Peyer's patch (tissue), 4 donors: ENCODE measurements at regions not wholly inside any gene's neighbourhood (a gene's known extent, or its start where the extent isn't known, plus 50 kb on each side); places are given as distances from the start of the nearest gene placed in this dataset.
A peak's percentile ranks its signal among the peaks of the same experiment; 100 is the strongest.

Experiments
- DNase-seq, 3 donors: peaks; one replicate each; pipeline ENCODE4 v3.0.0-alpha.2; 2017 to 2019
- H3K27ac ChIP-seq, 4 donors: fragments of 200-600 bp; sonication (generic); one replicate each; pipeline ENCODE4 v1.5.1; 2016 to 2019
- H3K27me3 ChIP-seq, 2 donors: fragments of 200-600 bp; sonication (generic); one replicate each; pipeline ENCODE4 v1.5.1; 2019
- H3K36me3 ChIP-seq, 3 donors: fragments of 200-600 bp; sonication (generic); one replicate each; pipeline ENCODE4 v1.5.1; 2016 to 2019
- H3K4me1 ChIP-seq, 4 donors: fragments of 200-600 bp; sonication (generic); one replicate each; pipeline ENCODE4 v1.5.1; 2016 to 2019
- H3K4me3 ChIP-seq, 4 donors: fragments of 200-600 bp; sonication (generic); 1 replicate in 3 of 4; 2 replicates in 1 of 4; pipeline ENCODE4 v1.5.1; 2016 to 2019; ENCODE audit warnings: mild to moderate bottlenecking in 1 of 4
- H3K9me3 ChIP-seq, 4 donors: fragments of 200-600 bp; sonication (generic); one replicate each; pipeline ENCODE4 v1.5.1; 2016 to 2019; ENCODE audit warnings: mild to moderate bottlenecking in 1 of 4
- POLR2A ChIP-seq, 2 donors: fragments of 450-650 bp; IDR thresholded peaks; one replicate each; pipeline ENCODE4 v1.5.1; 2017; ENCODE audit warnings: antibody characterized with exemption in 2 of 2, mild to moderate bottlenecking in 2 of 2, moderate library complexity in 2 of 2
- TF ChIP-seq, protein P1 (sequence below), 6 experiments: fragments of 450-650 bp in 4 of 6; fragments of 200-600 bp in 2 of 6; sonication (generic) in 1 of 6; IDR thresholded peaks; one replicate each; pipeline ENCODE4 v1.5.1; 2017 to 2019; ENCODE audit warnings: antibody characterized with exemption in 6 of 6, mild to moderate bottlenecking in 3 of 6, moderate library complexity in 1 of 6

DNA sequence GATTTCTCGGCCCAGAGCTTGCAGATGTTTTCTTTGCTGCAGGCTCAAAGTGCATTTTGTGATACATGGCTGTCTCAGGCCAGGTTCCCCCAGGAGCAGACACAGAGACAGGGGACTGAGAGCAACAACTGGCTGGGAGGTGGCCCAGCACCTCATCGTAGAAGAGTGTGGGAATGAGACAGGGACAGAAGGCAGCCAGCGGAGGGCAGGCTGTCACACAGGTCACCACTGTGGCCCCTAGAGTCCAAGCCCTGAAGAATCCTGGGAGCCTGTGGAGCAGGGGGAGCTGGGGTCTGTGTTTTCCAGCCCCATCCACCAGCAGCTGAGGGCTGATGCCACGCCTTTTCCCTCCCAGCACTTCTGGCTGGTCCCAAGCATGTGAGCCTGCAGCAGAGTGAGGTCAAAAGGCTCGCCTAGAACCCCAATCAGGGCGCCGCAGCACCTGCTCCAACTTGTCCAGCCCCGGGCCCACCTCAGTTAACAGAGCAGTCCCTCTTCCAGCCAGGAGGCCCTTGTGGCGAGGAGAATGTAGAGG, 723.8 kb downstream of the UQCRFS1 start:
- TF ChIP-seq, protein P1, sequence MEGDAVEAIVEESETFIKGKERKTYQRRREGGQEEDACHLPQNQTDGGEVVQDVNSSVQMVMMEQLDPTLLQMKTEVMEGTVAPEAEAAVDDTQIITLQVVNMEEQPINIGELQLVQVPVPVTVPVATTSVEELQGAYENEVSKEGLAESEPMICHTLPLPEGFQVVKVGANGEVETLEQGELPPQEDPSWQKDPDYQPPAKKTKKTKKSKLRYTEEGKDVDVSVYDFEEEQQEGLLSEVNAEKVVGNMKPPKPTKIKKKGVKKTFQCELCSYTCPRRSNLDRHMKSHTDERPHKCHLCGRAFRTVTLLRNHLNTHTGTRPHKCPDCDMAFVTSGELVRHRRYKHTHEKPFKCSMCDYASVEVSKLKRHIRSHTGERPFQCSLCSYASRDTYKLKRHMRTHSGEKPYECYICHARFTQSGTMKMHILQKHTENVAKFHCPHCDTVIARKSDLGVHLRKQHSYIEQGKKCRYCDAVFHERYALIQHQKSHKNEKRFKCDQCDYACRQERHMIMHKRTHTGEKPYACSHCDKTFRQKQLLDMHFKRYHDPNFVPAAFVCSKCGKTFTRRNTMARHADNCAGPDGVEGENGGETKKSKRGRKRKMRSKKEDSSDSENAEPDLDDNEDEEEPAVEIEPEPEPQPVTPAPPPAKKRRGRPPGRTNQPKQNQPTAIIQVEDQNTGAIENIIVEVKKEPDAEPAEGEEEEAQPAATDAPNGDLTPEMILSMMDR (IDR thresholded peaks at IDR 0.05), result no peak
- TF ChIP-seq POLR2A (IDR thresholded peaks at IDR 0.05), result no peak
- Histone ChIP-seq H3K9me3 (no peaks in the 10 kb centered on the region), H3K36me3 (no peaks in the 10 kb centered on the region), H3K27me3 (no peaks in the 10 kb centered on the region), H3K4me1 (no peaks in the 10 kb centered on the region), H3K4me3 (no peak overlapping the region), H3K27ac (no peak overlapping the region)
- no peak for DNase-seq

DNA sequence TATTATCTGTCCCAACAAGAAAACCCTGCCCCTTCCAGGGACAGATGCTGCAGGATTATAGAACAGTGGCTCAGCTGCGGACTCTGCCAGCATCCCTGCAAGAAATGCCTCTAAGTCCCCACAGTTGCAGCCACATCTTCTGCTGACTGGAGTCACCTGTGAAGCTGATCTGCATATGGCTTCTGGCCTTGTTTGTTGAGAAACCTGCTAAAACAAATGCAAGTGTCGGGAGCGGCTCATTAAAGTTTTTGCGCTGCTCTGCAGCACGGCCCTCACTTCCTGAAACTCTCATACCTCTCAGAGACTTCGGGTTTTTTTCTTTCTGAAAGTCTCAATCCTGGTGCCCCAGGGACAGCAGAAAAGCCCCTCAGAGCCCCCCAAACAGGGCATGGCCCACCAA, 725.0 kb downstream of the UQCRFS1 start:
- TF ChIP-seq, protein P1 (IDR thresholded peaks at IDR 0.05), result no peak
- no peak for TF ChIP-seq POLR2A (IDR thresholded peaks at IDR 0.05)
- H3K4me3 ChIP-seq, result no peak overlapping the region
- H3K9me3 ChIP-seq, result no peaks in the 10 kb centered on the region
- H3K27ac ChIP-seq, result no peak overlapping the region
- no peaks in the 10 kb centered on the region for H3K27me3 ChIP-seq
- no peak for DNase-seq
- H3K4me1 ChIP-seq, result no peaks in the 10 kb centered on the region
- H3K36me3 ChIP-seq, result no peaks in the 10 kb centered on the region

DNA sequence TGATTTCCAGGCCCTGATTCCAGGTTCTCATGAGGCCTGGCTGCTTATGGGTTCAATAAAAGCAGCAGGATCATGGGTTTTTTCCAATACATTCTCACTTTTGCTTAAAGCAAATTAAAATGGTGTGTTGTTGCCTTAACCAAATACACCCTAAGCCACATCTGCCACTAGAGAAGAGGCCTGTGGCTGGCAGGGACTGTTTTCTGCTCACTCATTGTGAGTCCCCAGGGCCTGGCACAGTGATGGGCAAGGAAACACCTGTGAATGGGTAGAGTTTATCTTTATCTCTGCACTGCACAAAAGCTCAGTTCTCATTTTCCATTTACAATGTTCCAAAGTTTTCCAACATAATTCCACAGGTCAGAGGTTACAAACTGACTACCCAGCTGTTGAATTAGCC, 726.0 kb downstream of the UQCRFS1 start:
- TF ChIP-seq, protein P1 (IDR thresholded peaks at IDR 0.05), result no peak
- no peak for TF ChIP-seq POLR2A (IDR thresholded peaks at IDR 0.05)
- Histone ChIP-seq H3K9me3 (no peaks in the 10 kb centered on the region), H3K36me3 (no peaks in the 10 kb centered on the region), H3K27ac (no peak overlapping the region), H3K27me3 (no peaks in the 10 kb centered on the region), H3K4me3 (no peak overlapping the region), H3K4me1 (no peaks in the 10 kb centered on the region)
- DNase-seq, result no peak

DNA sequence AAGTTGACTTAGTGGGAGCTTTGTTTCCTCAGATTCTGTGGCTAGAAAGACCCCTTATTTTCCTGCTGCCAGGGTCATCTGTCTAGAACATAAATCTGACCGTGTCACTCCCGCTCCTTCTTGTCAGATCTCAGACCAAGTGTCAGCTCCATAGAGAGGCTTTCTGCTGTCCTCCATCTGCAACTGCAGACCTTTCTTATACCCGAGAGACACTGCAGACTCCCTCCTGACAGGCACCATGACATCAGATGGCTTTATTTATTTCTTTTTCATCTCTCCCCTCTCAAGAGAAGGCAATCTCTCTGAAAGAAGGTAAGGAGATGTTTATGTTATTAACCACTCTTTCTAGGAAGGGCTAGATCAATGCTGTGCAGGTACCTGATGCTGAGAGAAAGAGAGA, 726.5 kb downstream of the UQCRFS1 start:
- no peaks in the 10 kb centered on the region for H3K27me3 ChIP-seq
- no peaks in the 10 kb centered on the region for H3K4me1 ChIP-seq
- H3K9me3 ChIP-seq, result no peaks in the 10 kb centered on the region
- TF ChIP-seq POLR2A (IDR thresholded peaks at IDR 0.05), result no peak
- TF ChIP-seq, protein P1 (IDR thresholded peaks at IDR 0.05), result no peak
- H3K4me3 ChIP-seq, result no peak overlapping the region
- DNase-seq, result no peak
- H3K27ac ChIP-seq, result no peak overlapping the region
- no peaks in the 10 kb centered on the region for H3K36me3 ChIP-seq

DNA sequence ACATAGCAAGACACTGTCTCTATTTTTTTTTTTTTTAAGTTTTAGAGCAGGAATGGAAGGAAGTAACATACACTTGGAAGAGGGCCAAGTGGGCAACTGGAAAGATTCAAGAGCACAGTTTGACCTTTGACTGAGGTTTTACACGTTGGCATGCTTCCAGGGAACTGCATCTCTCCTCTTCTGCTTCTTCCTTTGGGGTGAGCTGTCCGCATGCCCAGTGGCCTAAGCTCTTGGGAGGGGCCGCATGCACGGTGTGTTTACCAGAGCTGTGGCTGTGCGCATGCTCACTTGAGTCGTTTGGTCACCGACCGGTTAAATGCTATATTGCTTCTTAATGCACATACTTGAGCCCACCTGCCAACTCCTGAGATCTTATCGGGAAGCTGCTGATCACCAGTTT, 727.7 kb downstream of the UQCRFS1 start:
- TF ChIP-seq, protein P1 (IDR thresholded peaks at IDR 0.05), result no peak
- TF ChIP-seq POLR2A (IDR thresholded peaks at IDR 0.05), result no peak
- Histone ChIP-seq H3K36me3 (no peaks in the 10 kb centered on the region), H3K9me3 (no peaks in the 10 kb centered on the region), H3K27ac (no peak overlapping the region), H3K4me3 (no peak overlapping the region), H3K4me1 (no peaks in the 10 kb centered on the region), H3K27me3 (no peaks in the 10 kb centered on the region)
- peak in 2 of 3 donors; percentile 46 to 55 for DNase-seq

DNA sequence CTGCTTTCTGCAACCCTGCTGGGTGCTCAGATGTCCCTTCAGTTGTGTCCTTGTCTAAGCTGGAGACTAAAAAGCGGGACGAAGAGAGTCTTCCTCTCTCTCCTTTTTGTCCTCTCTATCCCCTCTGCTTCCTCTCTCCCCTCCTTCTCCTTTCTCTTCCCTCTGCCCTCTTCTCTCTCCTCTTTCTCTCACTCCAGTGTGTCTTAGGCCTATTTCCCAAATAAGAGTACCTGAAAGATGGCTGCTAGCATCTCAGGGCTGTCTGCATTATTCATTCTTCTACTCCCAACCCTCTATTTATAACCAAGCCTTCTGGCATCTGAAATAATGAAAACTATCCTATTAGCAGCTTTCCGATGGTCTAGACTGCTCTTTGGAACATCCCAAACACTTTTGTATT, 729.8 kb downstream of the UQCRFS1 start:
- TF ChIP-seq, protein P1 (IDR thresholded peaks at IDR 0.05), result no peak
- no peak for TF ChIP-seq POLR2A (IDR thresholded peaks at IDR 0.05)
- no peaks in the 10 kb centered on the region for H3K4me1 ChIP-seq
- no peaks in the 10 kb centered on the region for H3K27me3 ChIP-seq
- H3K36me3 ChIP-seq, result no peaks in the 10 kb centered on the region
- H3K27ac ChIP-seq, result no peak overlapping the region
- no peak overlapping the region for H3K4me3 ChIP-seq
- no peak for DNase-seq
- H3K9me3 ChIP-seq, result no peaks in the 10 kb centered on the region
